ENCODE measurements at regions not wholly inside any gene's neighbourhood (a gene's known extent, or its start where the extent isn't known, plus 50 kb on each side); places are given as distances from the start of the nearest gene placed in this dataset.

DNA sequence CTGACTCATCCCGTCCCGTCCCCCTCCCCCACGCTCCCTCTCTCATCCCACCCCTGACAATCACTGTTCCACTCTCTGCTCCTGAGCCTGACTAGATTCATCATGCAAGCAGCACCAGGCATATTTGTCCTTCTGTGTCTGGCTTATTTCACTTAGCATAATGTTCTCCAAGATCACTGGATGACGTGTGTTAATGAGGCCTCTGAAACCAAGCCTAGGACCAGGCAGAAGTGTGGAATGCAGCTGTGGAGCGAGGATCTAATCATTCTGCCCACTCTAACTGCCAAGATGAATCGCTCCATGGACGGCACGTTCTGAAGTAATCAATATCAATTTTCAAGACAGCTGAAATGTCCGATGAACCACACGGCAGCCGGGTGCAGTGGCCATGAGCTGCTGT, 122.4 kb upstream of the ZNF236 start:
- no peaks in the 10 kb centered on the region for H3K9me3 ChIP-seq
- H3K27ac ChIP-seq, result no peak overlapping the region
- intact Hi-C loops (cut with DNase I), result no loop called here
- 76 to 90% (median 88%) methylated on average over 11 of the region's 11 CpGs for WGBS, 3 donors
- no peak for TF ChIP-seq EP300 (IDR thresholded peaks at IDR 0.05)
- TF ChIP-seq, protein P1, sequence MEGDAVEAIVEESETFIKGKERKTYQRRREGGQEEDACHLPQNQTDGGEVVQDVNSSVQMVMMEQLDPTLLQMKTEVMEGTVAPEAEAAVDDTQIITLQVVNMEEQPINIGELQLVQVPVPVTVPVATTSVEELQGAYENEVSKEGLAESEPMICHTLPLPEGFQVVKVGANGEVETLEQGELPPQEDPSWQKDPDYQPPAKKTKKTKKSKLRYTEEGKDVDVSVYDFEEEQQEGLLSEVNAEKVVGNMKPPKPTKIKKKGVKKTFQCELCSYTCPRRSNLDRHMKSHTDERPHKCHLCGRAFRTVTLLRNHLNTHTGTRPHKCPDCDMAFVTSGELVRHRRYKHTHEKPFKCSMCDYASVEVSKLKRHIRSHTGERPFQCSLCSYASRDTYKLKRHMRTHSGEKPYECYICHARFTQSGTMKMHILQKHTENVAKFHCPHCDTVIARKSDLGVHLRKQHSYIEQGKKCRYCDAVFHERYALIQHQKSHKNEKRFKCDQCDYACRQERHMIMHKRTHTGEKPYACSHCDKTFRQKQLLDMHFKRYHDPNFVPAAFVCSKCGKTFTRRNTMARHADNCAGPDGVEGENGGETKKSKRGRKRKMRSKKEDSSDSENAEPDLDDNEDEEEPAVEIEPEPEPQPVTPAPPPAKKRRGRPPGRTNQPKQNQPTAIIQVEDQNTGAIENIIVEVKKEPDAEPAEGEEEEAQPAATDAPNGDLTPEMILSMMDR (IDR thresholded peaks at IDR 0.05), result no peak
- TF ChIP-seq POLR2A (IDR thresholded peaks at IDR 0.05), result no peak
- no peaks in the 10 kb centered on the region for H3K36me3 ChIP-seq
- no peaks in the 10 kb centered on the region for H3K4me1 ChIP-seq (ENCODE audit: insufficient read depth)
- no peak for DNase-seq
- no peak overlapping the region for H3K4me3 ChIP-seq
- no peaks in the 10 kb centered on the region for H3K27me3 ChIP-seq

DNA sequence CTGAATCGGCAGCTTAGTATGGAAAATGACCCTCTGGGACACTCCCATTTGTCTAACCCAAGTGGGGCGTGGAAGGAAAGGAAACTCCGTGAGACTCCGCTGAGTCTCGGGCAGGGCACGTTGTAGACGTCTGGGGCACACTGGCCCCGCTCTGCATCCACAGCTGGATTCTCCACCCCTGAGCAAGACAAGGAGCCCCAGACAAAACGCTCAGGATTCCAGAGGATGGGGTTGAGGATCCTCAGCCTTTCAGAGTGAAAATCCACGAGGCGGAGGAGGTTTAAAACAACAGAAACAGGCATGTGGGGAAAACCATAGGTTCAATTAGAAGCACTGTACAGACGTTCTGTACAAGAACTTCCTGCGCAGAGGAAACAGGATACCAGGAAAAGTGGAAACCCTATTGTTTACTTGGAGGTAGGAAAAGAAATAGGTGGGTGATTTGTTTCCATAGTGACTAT, 124.9 kb upstream of the ZNF236 start:
- H3K9me3 ChIP-seq, result no peaks in the 10 kb centered on the region
- no peaks in the 10 kb centered on the region for H3K27me3 ChIP-seq
- no peaks in the 10 kb centered on the region for H3K36me3 ChIP-seq
- 2% methylated on average over 13 of the region's 13 CpGs for WGBS, 3 donors
- TF ChIP-seq EP300 (IDR thresholded peaks at IDR 0.05), result no peak
- no peak for TF ChIP-seq POLR2A (IDR thresholded peaks at IDR 0.05)
- TF ChIP-seq, protein P1 (IDR thresholded peaks at IDR 0.05), result no peak
- no peaks in the 10 kb centered on the region for H3K4me1 ChIP-seq (ENCODE audit: insufficient read depth)
- DNase-seq, result peak in 2 of 5 donors; percentile 54 to 70
- intact Hi-C loops (cut with DNase I), result no loop called here
- no peak overlapping the region for H3K27ac ChIP-seq
- peak overlapping the region; percentile 15 for H3K4me3 ChIP-seq

DNA sequence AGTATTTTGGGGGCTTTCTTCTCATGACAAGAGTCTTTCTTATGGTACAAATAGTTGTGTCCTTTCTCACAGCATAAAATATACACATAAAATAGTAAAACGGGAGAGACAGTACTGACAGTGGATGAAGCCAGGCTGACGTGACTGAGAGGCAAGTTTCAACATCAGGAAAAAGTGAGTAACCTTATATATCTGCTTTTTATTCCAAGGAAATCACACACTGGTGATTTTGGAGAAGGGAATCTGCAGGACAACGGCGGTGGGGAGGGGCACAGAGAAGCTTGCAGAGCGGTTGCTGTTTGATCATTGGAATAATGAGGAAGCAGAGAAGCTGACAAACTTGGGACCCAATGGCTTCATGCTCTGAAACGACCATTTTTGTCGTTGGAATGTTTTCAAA, 130.6 kb upstream of the ZNF236 start:
- TF ChIP-seq POLR2A (IDR thresholded peaks at IDR 0.05) (no peak), EP300 (IDR thresholded peaks at IDR 0.05) (no peak)
- TF ChIP-seq, protein P1 (IDR thresholded peaks at IDR 0.05), result no peak
- Histone ChIP-seq H3K4me3 (no peak overlapping the region), H3K4me1 (ENCODE audit: insufficient read depth) (no peaks in the 10 kb centered on the region), H3K27ac (no peak overlapping the region), H3K36me3 (no peaks in the 10 kb centered on the region), H3K27me3 (no peaks in the 10 kb centered on the region), H3K9me3 (no peaks in the 10 kb centered on the region)
- intact Hi-C loops (cut with DNase I), result no loop called here
- 25 to 32% (median 27%) methylated on average over 7 of the region's 7 CpGs for WGBS, 3 donors
- DNase-seq, result peak in 1 of 5 donors; percentile 33

DNA sequence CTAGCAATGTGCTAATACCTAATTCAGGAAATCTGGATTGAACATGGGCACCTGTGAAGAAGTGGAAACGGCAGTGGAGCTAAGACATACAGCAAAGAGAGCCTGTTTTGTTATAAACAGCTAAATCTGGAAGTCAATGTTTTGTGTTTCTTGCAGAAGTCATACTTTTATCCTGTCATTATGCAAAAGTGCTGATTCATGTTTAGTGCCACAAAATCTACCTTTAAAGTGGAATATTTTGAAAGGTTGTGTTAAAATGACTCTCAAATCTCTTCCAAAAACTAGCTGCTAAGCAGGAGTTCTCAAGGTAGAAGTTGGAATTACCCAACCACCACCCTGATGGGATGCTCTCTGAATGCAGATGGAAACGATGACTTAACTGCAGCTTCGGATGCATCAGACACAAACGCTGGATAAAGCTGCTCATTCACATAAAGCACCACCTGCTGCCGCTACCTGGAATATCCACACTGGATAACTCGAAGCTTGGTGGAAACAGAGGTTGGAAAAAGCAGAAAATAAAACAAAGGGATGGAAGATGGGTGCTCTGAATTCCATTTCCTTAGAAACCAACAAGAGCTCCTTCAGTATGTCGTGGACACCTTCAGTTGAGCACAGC, 132.6 kb upstream of the ZNF236 start:
- H3K27ac ChIP-seq, result no peak overlapping the region
- H3K9me3 ChIP-seq, result no peaks in the 10 kb centered on the region
- H3K36me3 ChIP-seq, result no peaks in the 10 kb centered on the region
- H3K4me3 ChIP-seq, result no peak overlapping the region
- H3K27me3 ChIP-seq, result no peaks in the 10 kb centered on the region
- WGBS, 3 donors, result 70 to 76% (median 72%) methylated on average over 7 of the region's 7 CpGs
- DNase-seq, result no peak
- TF ChIP-seq, protein P1 (IDR thresholded peaks at IDR 0.05), result no peak
- no peak for TF ChIP-seq POLR2A (IDR thresholded peaks at IDR 0.05)
- no peak for TF ChIP-seq EP300 (IDR thresholded peaks at IDR 0.05)
- H3K4me1 ChIP-seq (ENCODE audit: insufficient read depth), result no peaks in the 10 kb centered on the region
- intact Hi-C loops (cut with DNase I), result loop anchor here in 2 of 4 donors (10.0 kb wide), 1 partner anchor 285 kb away; no protein-coding TSS in a partner anchor
